ENCODE measurements at regions not wholly inside any gene's neighbourhood (a gene's known extent, or its start where the extent isn't known, plus 50 kb on each side); places are given as distances from the start of the nearest gene placed in this dataset.

DNA sequence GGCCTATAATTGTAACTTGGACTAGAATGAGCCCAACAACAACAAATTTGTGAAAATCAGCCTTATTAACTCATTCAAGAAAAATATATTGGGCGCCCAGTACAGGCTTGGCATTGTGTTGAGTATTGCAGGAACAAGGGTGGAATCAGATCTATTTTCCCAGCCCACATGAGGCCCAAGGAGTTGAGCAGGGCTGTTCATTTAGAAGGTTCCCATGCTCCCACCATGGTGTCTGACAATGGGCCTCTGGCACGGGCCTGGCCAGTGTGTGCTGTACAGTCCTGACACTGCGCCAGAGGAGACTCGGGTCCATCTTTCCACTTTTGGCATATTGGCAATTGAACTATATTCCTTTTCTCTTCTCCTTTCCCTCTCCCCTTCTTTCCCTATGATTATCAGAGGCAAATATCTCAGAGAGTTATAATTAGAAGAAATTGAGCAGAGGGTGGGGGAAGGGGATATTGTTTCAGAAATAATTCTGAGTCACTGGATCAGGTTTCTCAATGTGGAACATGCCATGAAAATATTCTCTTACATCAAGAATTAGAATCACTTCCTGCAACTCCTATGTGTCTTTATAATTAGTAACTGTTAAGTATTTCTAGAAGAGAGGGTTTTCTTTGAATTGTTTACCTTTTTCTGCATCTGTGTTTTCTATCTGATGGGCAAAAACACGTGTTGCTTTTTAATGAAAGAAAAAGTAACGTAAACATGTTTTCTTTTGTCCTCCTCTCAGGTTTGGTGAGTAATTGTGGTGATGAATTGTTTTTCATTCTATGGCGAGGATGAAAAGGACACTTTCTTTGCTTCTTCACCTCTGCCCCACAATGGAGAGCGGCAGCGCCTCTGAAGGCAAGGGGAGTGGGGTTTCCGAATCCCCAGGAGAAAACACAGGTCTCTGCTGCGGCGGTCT lies 209.4 kb downstream of the FOXA2 start:
- TF ChIP-seq, protein P1, sequence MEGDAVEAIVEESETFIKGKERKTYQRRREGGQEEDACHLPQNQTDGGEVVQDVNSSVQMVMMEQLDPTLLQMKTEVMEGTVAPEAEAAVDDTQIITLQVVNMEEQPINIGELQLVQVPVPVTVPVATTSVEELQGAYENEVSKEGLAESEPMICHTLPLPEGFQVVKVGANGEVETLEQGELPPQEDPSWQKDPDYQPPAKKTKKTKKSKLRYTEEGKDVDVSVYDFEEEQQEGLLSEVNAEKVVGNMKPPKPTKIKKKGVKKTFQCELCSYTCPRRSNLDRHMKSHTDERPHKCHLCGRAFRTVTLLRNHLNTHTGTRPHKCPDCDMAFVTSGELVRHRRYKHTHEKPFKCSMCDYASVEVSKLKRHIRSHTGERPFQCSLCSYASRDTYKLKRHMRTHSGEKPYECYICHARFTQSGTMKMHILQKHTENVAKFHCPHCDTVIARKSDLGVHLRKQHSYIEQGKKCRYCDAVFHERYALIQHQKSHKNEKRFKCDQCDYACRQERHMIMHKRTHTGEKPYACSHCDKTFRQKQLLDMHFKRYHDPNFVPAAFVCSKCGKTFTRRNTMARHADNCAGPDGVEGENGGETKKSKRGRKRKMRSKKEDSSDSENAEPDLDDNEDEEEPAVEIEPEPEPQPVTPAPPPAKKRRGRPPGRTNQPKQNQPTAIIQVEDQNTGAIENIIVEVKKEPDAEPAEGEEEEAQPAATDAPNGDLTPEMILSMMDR (IDR thresholded peaks at IDR 0.05; ENCODE audit: low read length, missing control alignments): no peak
- no peak overlapping the region for H3K4me3 ChIP-seq (replicated peaks; ENCODE audit: low read depth, low read length)
- DNase-seq (ENCODE audit: low read depth): peak; percentile 46

DNA sequence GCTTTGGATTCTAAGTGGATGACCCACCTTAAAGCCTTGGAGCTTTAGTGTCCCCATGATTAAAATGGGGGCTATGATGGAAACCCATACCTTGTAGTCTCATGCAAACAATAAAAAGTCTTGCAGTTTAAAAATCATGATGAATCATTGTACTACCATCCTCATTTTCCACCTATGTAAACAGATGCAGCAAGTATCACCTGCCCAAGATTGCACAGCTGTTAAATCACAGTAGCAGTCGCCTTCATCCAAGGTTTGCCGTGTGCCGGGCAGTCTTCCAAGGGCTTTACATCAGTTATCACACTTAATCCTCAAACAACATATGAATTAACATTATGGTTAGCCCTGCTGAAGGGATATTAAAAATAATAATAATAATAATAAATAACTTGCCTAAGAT lies 210.3 kb downstream of the FOXA2 start:
- no peak overlapping the region for H3K4me3 ChIP-seq (replicated peaks; ENCODE audit: low read depth, low read length)
- TF ChIP-seq, protein P1 (IDR thresholded peaks at IDR 0.05; ENCODE audit: low read length, missing control alignments): no peak
- DNase-seq (ENCODE audit: low read depth): no peak

DNA sequence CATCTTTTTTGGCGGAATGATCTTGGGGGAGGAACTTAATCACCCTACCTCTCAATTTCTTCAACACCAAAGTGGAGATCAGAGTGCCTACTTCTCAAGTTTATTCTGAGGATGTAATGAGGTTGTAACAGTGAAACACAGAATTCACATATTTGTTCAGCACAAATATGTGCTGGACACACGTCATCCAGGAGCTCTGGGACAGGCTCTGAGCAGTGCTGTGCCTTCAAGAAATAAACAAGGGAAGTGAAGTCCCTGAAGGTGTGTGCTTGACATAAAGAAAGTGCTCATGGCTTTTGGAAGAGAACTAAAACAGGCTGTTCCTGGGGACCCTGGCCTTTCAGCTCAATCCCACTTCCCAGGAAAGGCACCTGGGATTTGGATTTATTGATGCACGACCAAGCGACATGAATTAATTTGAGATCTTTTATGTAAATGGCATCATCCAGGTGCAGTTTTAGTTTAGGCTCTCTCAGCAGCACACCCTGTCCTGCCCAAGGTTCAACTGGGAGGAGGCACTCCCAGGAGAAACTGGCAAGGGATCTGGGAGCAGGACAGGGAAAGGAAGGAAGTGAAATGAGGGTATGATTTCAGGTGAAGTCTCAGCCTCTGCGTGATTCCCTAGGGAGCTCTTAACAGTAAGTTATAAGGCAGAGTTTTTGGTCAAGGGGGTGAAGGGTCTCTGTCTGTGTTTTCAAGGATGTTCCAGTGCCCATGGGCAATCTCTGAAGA lies 211.0 kb downstream of the FOXA2 start:
- TF ChIP-seq, protein P1 (IDR thresholded peaks at IDR 0.05; ENCODE audit: low read length, missing control alignments): no peak
- no peak overlapping the region for H3K4me3 ChIP-seq (replicated peaks; ENCODE audit: low read depth, low read length)
- DNase-seq (ENCODE audit: low read depth): no peak

DNA sequence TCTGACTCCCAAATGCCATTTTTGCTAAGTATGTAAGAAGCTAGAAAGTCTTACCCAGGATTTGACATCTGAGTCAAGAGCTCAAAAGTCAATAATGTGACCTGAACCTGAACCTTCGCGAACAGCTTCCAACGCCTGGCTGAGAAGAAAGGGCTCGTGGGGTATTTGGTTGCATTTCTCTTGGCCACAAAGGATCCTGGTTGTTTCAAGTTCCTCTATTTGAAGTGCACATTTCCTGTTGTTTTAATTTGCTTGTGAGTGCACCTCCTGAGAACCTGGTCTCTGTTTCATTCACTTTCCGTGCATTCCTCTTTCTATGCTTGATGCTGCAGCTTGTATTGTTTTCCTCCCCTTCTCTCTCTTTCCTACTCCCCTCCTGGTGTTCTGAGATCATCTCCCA lies 212.5 kb downstream of the FOXA2 start:
- TF ChIP-seq, protein P1 (IDR thresholded peaks at IDR 0.05; ENCODE audit: low read length, missing control alignments): no peak
- no peak overlapping the region for H3K4me3 ChIP-seq (replicated peaks; ENCODE audit: low read depth, low read length)
- DNase-seq (ENCODE audit: low read depth): no peak

DNA sequence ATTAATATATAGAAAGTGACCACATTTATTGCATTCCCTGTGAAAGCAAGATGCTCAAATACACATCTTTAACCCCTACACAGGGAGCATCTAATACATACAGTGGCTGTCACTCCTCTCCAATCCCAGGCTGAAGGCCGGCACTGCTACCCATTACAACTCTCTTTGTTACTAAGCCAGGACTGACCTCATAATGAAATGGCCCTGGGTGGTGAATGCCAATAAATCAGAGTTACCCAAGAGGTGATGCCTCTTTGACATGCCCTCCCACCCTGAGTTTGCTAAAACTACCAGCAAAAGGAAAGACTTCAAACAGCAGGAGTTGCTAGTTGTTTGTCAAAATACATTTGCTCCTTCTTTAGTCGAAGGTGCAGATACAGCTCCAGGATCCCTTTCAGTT lies 214.2 kb downstream of the FOXA2 start:
- DNase-seq (ENCODE audit: low read depth): no peak
- TF ChIP-seq, protein P1 (IDR thresholded peaks at IDR 0.05; ENCODE audit: low read length, missing control alignments): no peak
- no peak overlapping the region for H3K4me3 ChIP-seq (replicated peaks; ENCODE audit: low read depth, low read length)

DNA sequence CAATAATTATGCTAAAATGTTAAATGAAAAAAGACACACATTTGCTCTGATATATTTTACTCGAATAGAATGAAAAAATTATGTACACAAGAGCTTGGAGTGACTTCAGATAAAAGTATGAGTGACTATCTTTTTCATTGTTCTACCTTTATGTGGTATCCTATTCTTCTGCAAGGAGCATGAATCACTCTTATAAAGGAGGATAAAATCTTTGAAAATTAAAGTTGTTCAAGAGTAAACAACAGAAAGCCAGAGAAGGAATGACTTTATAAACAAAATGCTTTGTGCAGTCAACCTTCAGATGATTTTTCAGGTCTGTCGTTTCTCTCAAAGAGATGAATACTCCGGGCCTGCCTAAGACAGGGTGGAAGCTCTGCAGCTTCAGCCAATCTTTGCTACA lies 215.3 kb downstream of the FOXA2 start:
- no peak overlapping the region for H3K4me3 ChIP-seq (replicated peaks; ENCODE audit: low read depth, low read length)
- DNase-seq (ENCODE audit: low read depth): no peak
- TF ChIP-seq, protein P1 (IDR thresholded peaks at IDR 0.05; ENCODE audit: low read length, missing control alignments): no peak

Data from fibroblast of pulmonary artery (primary cell).